HG03025 (cell line): ENCODE measurements at regions not wholly inside any gene's neighbourhood (a gene's known extent, or its start where the extent isn't known, plus 50 kb on each side); places are given as distances from the start of the nearest gene placed in this dataset.

Experiments
- ATAC-seq: cut with Tn5 transposase; IDR thresholded peaks from one replicate; pipeline ENCODE4 v1.9.1; 2021; ENCODE audit warnings: mild to moderate bottlenecking, moderate library complexity; ENCODE audit not compliant: unreplicated experiment, low FRiP score

GRCh38 chr14:50055461-50056228 is 60.7 kb downstream of the VCPKMT start:
- no peak for ATAC-seq

GRCh38 chr14:50056435-50056834 is 59.9 kb downstream of the VCPKMT start:
- no peak for ATAC-seq

- no peak for ATAC-seq
These were observed 59.0 kb downstream of the VCPKMT start for GRCh38 chr14:50057331-50057730.

GRCh38 chr14:50058113-50058512 is 58.3 kb downstream of the VCPKMT start:
- ATAC-seq: no peak
